Esophagus squamous epithelium (tissue), 4 donors: ENCODE measurements at regions not wholly inside any gene's neighbourhood (a gene's known extent, or its start where the extent isn't known, plus 50 kb on each side); places are given as distances from the start of the nearest gene placed in this dataset.

Experiments used
- CTCF ChIP-seq, 6 experiments: fragments of 450-650 bp in 4 of 6; fragments of 200-600 bp in 2 of 6; sonication (generic) in 2 of 6; IDR thresholded peaks; one replicate each; pipeline ENCODE4 v1.5.1; 2016 to 2019; ENCODE audit warnings: antibody characterized with exemption in 6 of 6, mild to moderate bottlenecking in 4 of 6, moderate library complexity in 4 of 6
- POLR2A ChIP-seq, 4 donors: fragments of 450-650 bp; IDR thresholded peaks; one replicate each; pipeline ENCODE4 v1.6.1; 2017; ENCODE audit warnings: antibody characterized with exemption in 4 of 4, mild to moderate bottlenecking in 4 of 4, moderate library complexity in 3 of 4

GRCh38 chr10:4257939-4258465 lies 473.0 kb upstream of the KLF6 start:
- TF ChIP-seq CTCF (IDR thresholded peaks at IDR 0.05): no peak
- no peak for TF ChIP-seq POLR2A (IDR thresholded peaks at IDR 0.05)
